ENCODE measurements at regions not wholly inside any gene's neighbourhood (a gene's known extent, or its start where the extent isn't known, plus 50 kb on each side); places are given as distances from the start of the nearest gene placed in this dataset.

GRCh38 chr6:22437665-22438064, 131.7 kb upstream of the HDGFL1 start:
- Mint-ChIP-seq H3K4me1 (ENCODE audit: unreplicated experiment) (peaks cover 3% of the 10 kb centered on the region), H3K27me3 (ENCODE audit: unreplicated experiment) (peaks cover 1% of the 10 kb centered on the region), H3K4me3 (ENCODE audit: unreplicated experiment) (no peak overlapping the region), H3K27ac (ENCODE audit: unreplicated experiment) (no peak overlapping the region), H3K9me3 (ENCODE audit: unreplicated experiment) (no peaks in the 10 kb centered on the region), H3K36me3 (ENCODE audit: low read depth, unreplicated experiment) (no peaks in the 10 kb centered on the region)
- no peak for DNase-seq (ENCODE audit: low spot score)
- TF ChIP-seq, protein P1, sequence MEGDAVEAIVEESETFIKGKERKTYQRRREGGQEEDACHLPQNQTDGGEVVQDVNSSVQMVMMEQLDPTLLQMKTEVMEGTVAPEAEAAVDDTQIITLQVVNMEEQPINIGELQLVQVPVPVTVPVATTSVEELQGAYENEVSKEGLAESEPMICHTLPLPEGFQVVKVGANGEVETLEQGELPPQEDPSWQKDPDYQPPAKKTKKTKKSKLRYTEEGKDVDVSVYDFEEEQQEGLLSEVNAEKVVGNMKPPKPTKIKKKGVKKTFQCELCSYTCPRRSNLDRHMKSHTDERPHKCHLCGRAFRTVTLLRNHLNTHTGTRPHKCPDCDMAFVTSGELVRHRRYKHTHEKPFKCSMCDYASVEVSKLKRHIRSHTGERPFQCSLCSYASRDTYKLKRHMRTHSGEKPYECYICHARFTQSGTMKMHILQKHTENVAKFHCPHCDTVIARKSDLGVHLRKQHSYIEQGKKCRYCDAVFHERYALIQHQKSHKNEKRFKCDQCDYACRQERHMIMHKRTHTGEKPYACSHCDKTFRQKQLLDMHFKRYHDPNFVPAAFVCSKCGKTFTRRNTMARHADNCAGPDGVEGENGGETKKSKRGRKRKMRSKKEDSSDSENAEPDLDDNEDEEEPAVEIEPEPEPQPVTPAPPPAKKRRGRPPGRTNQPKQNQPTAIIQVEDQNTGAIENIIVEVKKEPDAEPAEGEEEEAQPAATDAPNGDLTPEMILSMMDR (IDR thresholded peaks at IDR 0.05; ENCODE audit: unreplicated experiment), result no peak

- Mint-ChIP-seq H3K27ac (ENCODE audit: unreplicated experiment) (no peak overlapping the region), H3K27me3 (ENCODE audit: unreplicated experiment) (peaks cover 1% of the 10 kb centered on the region), H3K36me3 (ENCODE audit: low read depth, unreplicated experiment) (no peaks in the 10 kb centered on the region), H3K4me3 (ENCODE audit: unreplicated experiment) (no peak overlapping the region), H3K4me1 (ENCODE audit: unreplicated experiment) (peaks cover 18% of the 10 kb centered on the region), H3K9me3 (ENCODE audit: unreplicated experiment) (no peaks in the 10 kb centered on the region)
- DNase-seq (ENCODE audit: low spot score), result no peak
- TF ChIP-seq, protein P1 (IDR thresholded peaks at IDR 0.05; ENCODE audit: unreplicated experiment), result no peak
Observed at GRCh38 chr6:22442826-22443225, 126.5 kb upstream of the HDGFL1 start.

GRCh38 chr6:22444330-22444729, 125.0 kb upstream of the HDGFL1 start:
- TF ChIP-seq, protein P1 (IDR thresholded peaks at IDR 0.05; ENCODE audit: unreplicated experiment), result no peak
- no peak overlapping the region for H3K4me3 Mint-ChIP-seq (ENCODE audit: unreplicated experiment)
- peaks cover 25% of the 10 kb centered on the region for H3K4me1 Mint-ChIP-seq (ENCODE audit: unreplicated experiment)
- no peak overlapping the region for H3K27ac Mint-ChIP-seq (ENCODE audit: unreplicated experiment)
- H3K9me3 Mint-ChIP-seq (ENCODE audit: unreplicated experiment), result no peaks in the 10 kb centered on the region
- DNase-seq (ENCODE audit: low spot score), result no peak
- H3K27me3 Mint-ChIP-seq (ENCODE audit: unreplicated experiment), result peaks cover 1% of the 10 kb centered on the region
- H3K36me3 Mint-ChIP-seq (ENCODE audit: low read depth, unreplicated experiment), result no peaks in the 10 kb centered on the region

DNA sequence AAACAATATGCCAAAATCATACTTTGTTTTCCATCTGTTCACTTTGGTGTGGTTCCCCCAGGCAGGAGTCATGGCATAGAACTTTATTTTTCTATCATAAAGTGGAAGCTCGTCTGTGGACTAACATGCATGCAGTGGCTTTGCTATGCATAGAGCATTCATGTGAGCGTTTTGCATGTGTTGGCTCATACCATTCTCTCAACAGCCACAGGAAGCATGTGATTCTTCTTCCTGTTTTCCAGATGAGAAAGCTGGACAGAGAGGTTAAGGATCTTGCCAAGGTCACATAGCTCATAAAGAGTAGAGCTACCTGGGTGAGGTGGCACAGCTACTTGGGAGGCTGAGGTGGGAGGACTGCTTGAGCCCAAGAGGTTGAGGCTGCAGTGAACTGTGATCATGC, 123.4 kb upstream of the HDGFL1 start:
- Mint-ChIP-seq H3K27me3 (ENCODE audit: unreplicated experiment) (no peaks in the 10 kb centered on the region), H3K4me3 (ENCODE audit: unreplicated experiment) (no peak overlapping the region), H3K9me3 (ENCODE audit: unreplicated experiment) (no peaks in the 10 kb centered on the region), H3K36me3 (ENCODE audit: low read depth, unreplicated experiment) (no peaks in the 10 kb centered on the region), H3K4me1 (ENCODE audit: unreplicated experiment) (peaks cover 27% of the 10 kb centered on the region), H3K27ac (ENCODE audit: unreplicated experiment) (no peak overlapping the region)
- no peak for DNase-seq (ENCODE audit: low spot score)
- TF ChIP-seq, protein P1 (IDR thresholded peaks at IDR 0.05; ENCODE audit: unreplicated experiment), result no peak

- peak overlapping the region; percentile 94 for H3K27ac Mint-ChIP-seq (ENCODE audit: unreplicated experiment)
- TF ChIP-seq, protein P1 (IDR thresholded peaks at IDR 0.05; ENCODE audit: unreplicated experiment), result no peak
- H3K4me1 Mint-ChIP-seq (ENCODE audit: unreplicated experiment), result peaks cover 23% of the 10 kb centered on the region
- H3K9me3 Mint-ChIP-seq (ENCODE audit: unreplicated experiment), result no peaks in the 10 kb centered on the region
- no peak for DNase-seq (ENCODE audit: low spot score)
- H3K4me3 Mint-ChIP-seq (ENCODE audit: unreplicated experiment), result no peak overlapping the region
- H3K27me3 Mint-ChIP-seq (ENCODE audit: unreplicated experiment), result no peaks in the 10 kb centered on the region
- no peaks in the 10 kb centered on the region for H3K36me3 Mint-ChIP-seq (ENCODE audit: low read depth, unreplicated experiment)
Observed at GRCh38 chr6:22447249-22448196, 121.8 kb upstream of the HDGFL1 start.

All from endothelial cell (in vitro differentiated cells).